Activated CD4-positive, alpha-beta T cell treated with anti-CD3 and anti-CD28 coated beads, Interleukin-2, amount 10 ng/mL, durations not matched to agents 24 days and 14 days (primary cell): ENCODE measurements at regions not wholly inside any gene's neighbourhood (a gene's known extent, or its start where the extent isn't known, plus 50 kb on each side); places are given as distances from the start of the nearest gene placed in this dataset.
"Not testable (repeated sequence)": the region's sequence is repeated elsewhere in the genome, so short reads cannot be mapped to it uniquely, and the experiment has no call there.

Source experiments
- DNase-seq: peaks from one replicate; pipeline ENCODE4 v3.0.0; 2022
- H3K27ac Mint-ChIP-seq: one replicate; pipeline ENCODE4 v1.8.0; 2022; ENCODE audit warnings: mild to moderate bottlenecking, mixed read lengths
- H3K27me3 Mint-ChIP-seq: one replicate; pipeline ENCODE4 v1.8.0; 2022; ENCODE audit warnings: mixed read lengths
- H3K36me3 Mint-ChIP-seq: one replicate; pipeline ENCODE4 v1.8.0; 2022; ENCODE audit warnings: low read depth, mild to moderate bottlenecking, mixed read lengths
- H3K4me1 Mint-ChIP-seq: one replicate; pipeline ENCODE4 v1.8.0; 2021; ENCODE audit warnings: mixed read lengths
- H3K4me3 Mint-ChIP-seq: one replicate; pipeline ENCODE4 v1.8.0; 2022; ENCODE audit warnings: mild to moderate bottlenecking, moderate library complexity, mixed read lengths
- H3K9me3 Mint-ChIP-seq: one replicate; pipeline ENCODE4 v1.8.0; 2021; ENCODE audit warnings: mixed read lengths
- intact Hi-C: fragments of 100-400 bp; cut with micrococcal nuclease; formaldehyde crosslinking; loops from one replicate; pipeline ENCODE4 v1.15.1; 2023

- Mint-ChIP-seq H3K4me1 (no peaks in the 10 kb centered on the region), H3K27ac (no peak overlapping the region), H3K4me3 (no peak overlapping the region), H3K9me3 (peaks cover 3% of the 10 kb centered on the region), H3K27me3 (no peaks in the 10 kb centered on the region), H3K36me3 (no peaks in the 10 kb centered on the region)
- intact Hi-C loops, result no loop called here
- DNase-seq, result no peak
Observed at GRCh38 chr12:111249018-111249370, 119.9 kb downstream of the PHETA1 start.

- Mint-ChIP-seq H3K27me3 (no peaks in the 10 kb centered on the region), H3K36me3 (no peaks in the 10 kb centered on the region), H3K4me1 (no peaks in the 10 kb centered on the region), H3K27ac (no peak overlapping the region), H3K4me3 (no peak overlapping the region), H3K9me3 (peaks cover 3% of the 10 kb centered on the region)
- no peak for DNase-seq
- intact Hi-C loops, result no loop called here
Observed at GRCh38 chr12:111248236-111249017, 120.5 kb downstream of the PHETA1 start.

- Mint-ChIP-seq H3K4me1 (no peaks in the 10 kb centered on the region), H3K9me3 (peaks cover 3% of the 10 kb centered on the region), H3K36me3 (no peaks in the 10 kb centered on the region), H3K4me3 (no peak overlapping the region), H3K27ac (no peak overlapping the region), H3K27me3 (no peaks in the 10 kb centered on the region)
- intact Hi-C loops, result no loop called here
- DNase-seq, result no peak
Observed at GRCh38 chr12:111247083-111247783, 121.7 kb downstream of the PHETA1 start.

- intact Hi-C loops, result no loop called here
- H3K9me3 Mint-ChIP-seq, result peaks cover 3% of the 10 kb centered on the region
- H3K27ac Mint-ChIP-seq, result no peak overlapping the region
- no peak overlapping the region for H3K4me3 Mint-ChIP-seq
- DNase-seq, result no peak
- H3K27me3 Mint-ChIP-seq, result no peaks in the 10 kb centered on the region
- H3K4me1 Mint-ChIP-seq, result no peaks in the 10 kb centered on the region
- no peaks in the 10 kb centered on the region for H3K36me3 Mint-ChIP-seq
Observed at GRCh38 chr12:111246477-111247011, 122.4 kb downstream of the PHETA1 start.

DNA sequence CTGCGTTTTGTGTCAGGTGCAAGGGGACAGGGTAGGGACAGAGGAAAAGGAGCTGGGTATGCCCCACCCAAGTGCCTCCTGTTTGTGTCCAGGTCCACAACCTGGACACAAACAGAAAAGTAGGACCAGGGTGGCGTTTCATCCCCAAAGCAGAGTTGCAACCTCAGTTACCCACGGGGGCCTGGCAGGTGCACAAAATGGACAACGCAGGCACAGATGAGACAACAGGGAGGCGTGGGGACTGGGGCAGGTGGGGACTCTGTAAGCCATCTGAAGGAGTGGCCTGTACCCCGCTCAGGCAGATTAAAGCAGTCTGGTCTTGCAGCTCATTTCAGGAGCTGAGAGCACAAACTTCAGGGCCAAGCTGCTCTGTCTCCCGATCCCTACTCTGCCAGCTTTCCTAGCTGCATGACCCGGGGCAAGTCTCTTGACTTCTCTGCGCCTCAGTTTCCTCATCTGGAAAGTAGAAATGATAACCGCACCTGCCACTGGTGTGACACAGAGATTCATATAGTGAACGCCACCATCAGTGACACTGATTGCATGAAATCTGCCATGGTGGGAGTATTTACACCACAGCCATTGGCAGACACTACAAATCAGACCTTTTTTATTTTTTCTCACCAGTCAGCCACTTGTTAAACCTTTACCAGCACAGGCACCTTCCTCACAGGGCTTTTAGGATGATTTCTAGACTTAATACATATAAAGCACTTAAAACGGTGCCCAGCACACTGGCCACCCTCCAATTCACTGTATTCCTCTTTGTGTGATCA, 123.0 kb downstream of the PHETA1 start:
- Mint-ChIP-seq H3K9me3 (peaks cover 3% of the 10 kb centered on the region), H3K4me3 (no peak overlapping the region), H3K27ac (no peak overlapping the region), H3K27me3 (no peaks in the 10 kb centered on the region), H3K36me3 (no peaks in the 10 kb centered on the region), H3K4me1 (no peaks in the 10 kb centered on the region)
- intact Hi-C loops, result no loop called here
- no peak for DNase-seq

- DNase-seq, result no peak
- no peak overlapping the region for H3K4me3 Mint-ChIP-seq
- no peak overlapping the region for H3K27ac Mint-ChIP-seq
- peaks cover 3% of the 10 kb centered on the region for H3K9me3 Mint-ChIP-seq
- no peaks in the 10 kb centered on the region for H3K4me1 Mint-ChIP-seq
- intact Hi-C loops, result no loop called here
- H3K27me3 Mint-ChIP-seq, result no peaks in the 10 kb centered on the region
- H3K36me3 Mint-ChIP-seq, result no peaks in the 10 kb centered on the region
Observed at GRCh38 chr12:111244673-111245072, 124.2 kb downstream of the PHETA1 start.

DNA sequence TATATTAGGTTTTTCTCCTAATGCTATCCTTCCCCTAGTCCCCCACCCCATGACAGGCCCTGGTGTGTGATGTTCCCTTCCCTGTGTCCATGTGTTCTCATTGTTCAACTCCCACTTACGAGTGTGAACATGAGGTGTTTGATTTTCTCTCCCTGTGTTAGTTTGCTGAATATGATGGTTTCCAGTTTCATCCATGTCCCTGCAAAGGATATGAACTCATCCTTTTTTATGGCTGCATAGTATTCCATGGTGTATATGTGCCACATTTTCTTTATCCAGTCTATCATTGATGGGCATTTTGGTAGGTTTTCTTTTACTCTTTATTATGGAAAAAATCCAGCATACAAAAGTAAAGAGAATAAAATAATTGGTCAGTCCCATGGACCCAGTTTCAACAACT, 126.1 kb downstream of the PHETA1 start:
- intact Hi-C loops, H3K27ac Mint-ChIP-seq, DNase-seq, H3K27me3 Mint-ChIP-seq, H3K4me1 Mint-ChIP-seq, H3K36me3 Mint-ChIP-seq, H3K4me3 Mint-ChIP-seq, H3K9me3 Mint-ChIP-seq: not testable (repeated sequence)

DNA sequence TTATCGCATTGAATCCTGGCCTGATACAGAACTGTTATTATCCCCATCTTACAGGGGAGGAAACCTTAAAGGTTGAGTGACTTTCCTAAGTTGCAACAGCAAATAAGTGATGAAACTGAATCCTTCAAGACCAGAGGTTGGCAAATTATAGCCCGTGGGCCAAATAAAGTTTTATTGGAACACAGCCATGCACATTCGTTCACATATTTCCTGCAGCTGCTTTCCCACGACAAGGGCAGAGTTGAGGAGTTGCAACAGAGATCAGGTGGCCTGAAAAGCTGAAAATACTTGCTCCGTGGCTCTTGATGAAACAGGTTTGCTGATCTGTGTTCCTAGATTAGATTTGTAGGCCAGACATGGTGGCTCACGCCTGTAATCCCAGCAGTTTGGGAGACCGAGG, 126.7 kb downstream of the PHETA1 start:
- intact Hi-C loops, result no loop called here
- H3K36me3 Mint-ChIP-seq, result no peaks in the 10 kb centered on the region
- no peaks in the 10 kb centered on the region for H3K27me3 Mint-ChIP-seq
- peaks cover 3% of the 10 kb centered on the region for H3K9me3 Mint-ChIP-seq
- no peak for DNase-seq
- H3K27ac Mint-ChIP-seq, result no peak overlapping the region
- no peaks in the 10 kb centered on the region for H3K4me1 Mint-ChIP-seq
- no peak overlapping the region for H3K4me3 Mint-ChIP-seq

DNA sequence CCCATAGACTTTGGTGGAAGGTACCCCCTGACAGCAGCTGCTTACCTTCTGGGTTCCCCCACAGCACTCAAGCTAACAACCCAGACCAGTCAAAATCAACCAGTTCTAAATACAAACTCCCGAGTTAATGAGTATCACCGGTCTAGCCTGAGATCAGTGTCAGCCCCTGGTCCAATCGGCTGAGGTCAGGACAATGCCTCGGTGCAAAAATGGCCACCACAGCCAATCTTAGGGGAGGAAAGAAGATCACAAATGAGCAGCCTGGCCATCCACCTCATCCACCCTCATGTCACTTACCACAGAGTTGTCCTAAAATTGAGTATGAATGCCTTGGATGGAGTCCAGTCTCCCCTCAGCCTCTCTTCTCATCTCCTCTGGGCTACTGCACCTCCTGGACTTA, 128.5 kb downstream of the PHETA1 start:
- H3K4me3 Mint-ChIP-seq, result no peak overlapping the region
- intact Hi-C loops, result no loop called here
- H3K27ac Mint-ChIP-seq, result no peak overlapping the region
- no peaks in the 10 kb centered on the region for H3K36me3 Mint-ChIP-seq
- no peaks in the 10 kb centered on the region for H3K4me1 Mint-ChIP-seq
- peaks cover 3% of the 10 kb centered on the region for H3K9me3 Mint-ChIP-seq
- H3K27me3 Mint-ChIP-seq, result no peaks in the 10 kb centered on the region
- DNase-seq, result no peak

- no peak overlapping the region for H3K27ac Mint-ChIP-seq
- H3K36me3 Mint-ChIP-seq, result no peaks in the 10 kb centered on the region
- no peak overlapping the region for H3K4me3 Mint-ChIP-seq
- no peaks in the 10 kb centered on the region for H3K4me1 Mint-ChIP-seq
- H3K9me3 Mint-ChIP-seq, result no peaks in the 10 kb centered on the region
- intact Hi-C loops, result no loop called here
- no peak for DNase-seq
- no peaks in the 10 kb centered on the region for H3K27me3 Mint-ChIP-seq
Observed at GRCh38 chr12:111239235-111239634, 129.7 kb downstream of the PHETA1 start.

DNA sequence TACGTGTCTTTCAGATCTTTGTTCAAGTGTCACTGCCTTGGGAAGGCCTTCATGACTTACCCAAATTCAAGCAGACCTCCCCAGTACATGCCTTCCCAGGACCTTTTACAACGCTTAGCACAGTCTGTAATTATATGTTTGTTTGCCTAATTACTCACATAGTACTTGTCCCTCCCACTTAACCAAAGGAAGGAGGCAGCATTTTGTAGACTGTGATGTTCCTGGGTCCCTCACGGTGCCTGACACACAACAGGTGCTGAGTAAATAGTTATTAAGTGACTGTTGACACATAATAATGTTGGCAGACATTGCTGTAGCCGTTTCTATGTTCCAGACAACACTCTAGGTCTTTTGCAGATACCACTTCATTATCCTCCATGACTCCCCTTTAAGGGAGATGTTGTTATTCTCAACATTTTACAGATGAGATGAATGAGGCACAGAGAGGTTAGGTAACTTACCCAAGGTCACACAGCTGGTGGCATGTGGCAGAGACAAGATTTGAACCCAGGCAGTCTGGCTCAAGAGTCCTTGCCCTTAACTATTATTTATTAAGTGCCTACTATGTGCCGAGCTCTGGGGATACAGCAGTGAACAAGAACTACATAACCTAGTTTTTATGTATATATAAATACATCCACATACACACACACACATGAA, 130.7 kb downstream of the PHETA1 start:
- intact Hi-C loops, result no loop called here
- no peaks in the 10 kb centered on the region for H3K27me3 Mint-ChIP-seq
- H3K4me1 Mint-ChIP-seq, result no peaks in the 10 kb centered on the region

DNA sequence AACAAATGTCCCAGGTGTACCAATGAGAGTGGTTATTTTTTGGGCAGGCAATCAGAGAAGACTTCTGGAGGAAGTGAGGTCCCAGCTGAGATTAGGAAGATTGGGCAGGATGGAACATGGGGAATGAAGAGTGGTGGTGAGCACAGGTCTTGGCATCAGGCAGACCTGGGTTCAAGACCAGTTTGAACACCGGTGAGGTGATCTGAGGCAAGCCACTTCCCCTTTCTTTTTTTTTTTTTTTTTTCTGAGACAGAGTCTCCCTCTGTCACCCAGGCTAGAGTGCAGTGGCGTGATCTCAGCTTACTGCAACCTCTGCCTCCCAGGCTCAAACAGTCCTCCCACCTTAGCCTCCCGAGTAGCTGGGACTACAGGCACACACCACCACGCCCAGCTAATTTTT, 134.4 kb downstream of the PHETA1 start:
- H3K36me3 Mint-ChIP-seq, H3K27ac Mint-ChIP-seq, DNase-seq, intact Hi-C loops, H3K27me3 Mint-ChIP-seq, H3K9me3 Mint-ChIP-seq, H3K4me1 Mint-ChIP-seq, H3K4me3 Mint-ChIP-seq: not testable (repeated sequence)

More for the DNA sequence above, 130.7 kb downstream of the PHETA1 start:
- Mint-ChIP-seq H3K36me3 (no peaks in the 10 kb centered on the region), H3K4me3 (no peak overlapping the region), H3K9me3 (no peaks in the 10 kb centered on the region), H3K27ac (no peak overlapping the region)
- no peak for DNase-seq

GRCh38 chr12:111233786-111234185, 135.1 kb downstream of the PHETA1 start:
- intact Hi-C loops, result no loop called here
- Mint-ChIP-seq H3K4me1 (no peaks in the 10 kb centered on the region), H3K9me3 (no peaks in the 10 kb centered on the region), H3K27ac (no peak overlapping the region), H3K36me3 (no peaks in the 10 kb centered on the region), H3K4me3 (no peak overlapping the region), H3K27me3 (no peaks in the 10 kb centered on the region)
- DNase-seq, result no peak

DNA sequence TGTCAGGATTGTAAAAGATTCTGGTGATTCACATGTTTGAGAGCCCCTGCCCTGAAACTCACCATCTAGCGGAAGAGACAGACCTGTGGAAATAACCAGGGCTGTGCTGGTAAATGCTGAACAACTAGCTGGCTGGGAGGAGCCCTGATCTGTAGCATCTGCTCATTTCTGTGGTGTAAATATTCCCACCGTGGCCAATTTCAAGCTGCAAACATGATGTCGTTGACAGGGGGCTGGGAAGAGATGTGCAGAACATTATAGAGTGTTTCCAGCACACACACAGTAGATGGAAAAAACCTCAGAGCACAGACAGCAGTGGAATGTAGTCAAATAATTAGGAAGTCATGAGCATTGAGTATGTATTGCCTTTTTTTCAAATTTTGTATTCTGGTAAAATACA, 138.2 kb downstream of the PHETA1 start:
- Mint-ChIP-seq H3K36me3 (no peaks in the 10 kb centered on the region), H3K9me3 (no peaks in the 10 kb centered on the region), H3K4me1 (no peaks in the 10 kb centered on the region), H3K27ac (no peak overlapping the region), H3K4me3 (no peak overlapping the region), H3K27me3 (no peaks in the 10 kb centered on the region)
- intact Hi-C loops, result no loop called here
- no peak for DNase-seq
